ENCODE measurements at regions not wholly inside any gene's neighbourhood (a gene's known extent, or its start where the extent isn't known, plus 50 kb on each side); places are given as distances from the start of the nearest gene placed in this dataset.

DNA sequence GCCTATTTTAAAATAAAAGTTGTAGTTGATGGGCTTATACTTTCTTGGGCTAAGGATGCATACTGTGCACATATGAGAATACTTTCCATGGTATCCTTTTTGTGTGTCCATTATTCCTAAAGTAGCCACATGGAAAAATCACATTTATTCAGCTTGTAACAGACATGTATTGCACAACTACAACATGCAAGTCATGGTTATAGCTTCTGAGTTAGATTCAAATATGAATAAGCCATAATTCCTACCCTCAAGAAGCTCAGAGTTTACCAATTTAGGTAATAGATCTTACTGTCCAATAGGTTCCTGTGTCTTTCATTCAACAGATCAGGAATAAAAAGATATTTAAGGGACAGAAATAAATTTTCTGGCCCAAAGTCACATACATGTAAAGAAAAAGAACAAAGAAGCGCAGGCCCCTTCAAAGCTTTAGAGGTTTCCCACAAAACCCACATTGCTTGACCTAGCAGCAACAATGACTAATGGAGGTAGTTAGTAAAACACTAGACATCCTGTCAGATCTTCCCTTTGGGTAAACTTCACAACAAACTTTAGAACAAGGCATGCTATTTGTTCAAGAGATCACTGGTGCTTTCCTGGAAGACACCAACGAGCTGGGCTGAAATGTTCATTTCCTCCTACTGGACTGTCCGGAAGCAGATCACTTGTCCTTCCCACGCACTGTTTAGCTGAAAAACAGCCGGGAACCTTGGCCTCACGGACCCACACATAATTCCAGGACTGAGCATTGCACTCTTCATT, 78.4 kb upstream of the ITGA1 start:
- ATAC-seq (peak; percentile 61), FAIRE-seq (no peak), DNase-seq (ENCODE audit: low read depth, low spot score) (no peak)
- Histone ChIP-seq H3K36me3 (ENCODE audit: control insufficient read depth in 2 of 2, insufficient read depth in 2 of 2, low read length in 1 of 2) (no peaks in the 10 kb centered on the region), H3K79me2 (ENCODE audit: control insufficient read depth, insufficient read depth, low read length) (no peaks in the 10 kb centered on the region), H3K9me3 (replicated peaks; ENCODE audit: control insufficient read depth, insufficient read depth, low read length) (no peaks in the 10 kb centered on the region), H3K4me1 (ENCODE audit: control insufficient read depth, insufficient read depth, low read length) (no peaks in the 10 kb centered on the region), H3K4me2 (ENCODE audit: control insufficient read depth, insufficient read depth) (no peak overlapping the region), H3K27ac (ENCODE audit: control insufficient read depth, insufficient read depth) (no peak overlapping the region), H4K20me1 (ENCODE audit: control insufficient read depth, insufficient read depth) (no peaks in the 10 kb centered on the region), H3K9ac (ENCODE audit: control insufficient read depth, insufficient read depth, low read length) (no peak overlapping the region), H2AFZ (ENCODE audit: control insufficient read depth, low read depth, low read length) (no peak overlapping the region), H3K4me3 (no peak overlapping the region), H3K27me3 (replicated peaks in 1 of 2; ENCODE audit: control insufficient read depth in 2 of 2, insufficient read depth in 2 of 2, low read length in 1 of 2) (peaks cover 0 to 1% of the 10 kb centered on the region in 2 experiments; a peak in 1 of 4 replicates)
- ChIA-PET RAD21 (ENCODE audit: unreplicated experiment) (no interaction called here), CTCF (no interaction called here), POLR2A (no interaction called here), SMC1A (ENCODE audit: uncharacterized antibody, unreplicated experiment) (interaction anchor here (0.6 kb wide), 1 partner anchor 206 kb away, joined by 5 read pairs; no protein-coding TSS in a partner anchor)
- BruUV-seq (replicated peaks) = no TSS peak
- in situ Hi-C loops (cut with MboI) (no loop called here), intact Hi-C loops (cut with micrococcal nuclease; ENCODE audit: unreplicated experiment) (no loop called here)
- WGBS (ENCODE audit: insufficient coverage, insufficient replicate concordance, low lambda C conversion rate, missing lambda C conversion rate) = 31% methylated on average over 6 of the region's 6 CpGs
- TF ChIP-seq PAX5 (IDR thresholded peaks at IDR 0.05; ENCODE audit: borderline replicate concordance, low read depth, low read length) = no peak
- peak; percentile 32; the same call in 1 of the 2 replicates for TF ChIP-seq TCF7 (IDR thresholded peaks at IDR 0.05; ENCODE audit: borderline replicate concordance)
- TF ChIP-seq RUNX3 (IDR thresholded peaks at IDR 0.05; ENCODE audit: low read length) = peak; percentile 85
- TF ChIP-seq, protein P1, sequence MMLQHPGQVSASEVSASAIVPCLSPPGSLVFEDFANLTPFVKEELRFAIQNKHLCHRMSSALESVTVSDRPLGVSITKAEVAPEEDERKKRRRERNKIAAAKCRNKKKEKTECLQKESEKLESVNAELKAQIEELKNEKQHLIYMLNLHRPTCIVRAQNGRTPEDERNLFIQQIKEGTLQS (IDR thresholded peaks at IDR 0.05; ENCODE audit: borderline replicate concordance, extremely low read depth, low read depth, low read length) = no peak
- TF ChIP-seq CBFB (IDR thresholded peaks at IDR 0.05; ENCODE audit: low read depth) = 0 out of 2 replicates have a peak, but pooled peaks have one; percentile 44
- TF ChIP-seq NR2F1 (conservative IDR thresholded peaks at IDR 0.05) = peak; percentile 81
- 0 out of 2 replicates have a peak, but pooled peaks have one; percentile 37 for TF ChIP-seq NFIC (IDR thresholded peaks at IDR 0.05; ENCODE audit: low read depth, low read length)
